Cardiac septum (tissue), 1 donor: ENCODE measurements at regions not wholly inside any gene's neighbourhood (a gene's known extent, or its start where the extent isn't known, plus 50 kb on each side); places are given as distances from the start of the nearest gene placed in this dataset.

ENCODE experiments used
- DNase-seq: peaks from one replicate; pipeline ENCODE4 v3.0.0-alpha.2; 2020; ENCODE audit warnings: low spot score
- intact Hi-C: fragments of 100-400 bp; cut with DNase I; formaldehyde crosslinking; loops from one replicate; pipeline ENCODE4 v1.14.0; 2022
- donor health status: DM: no; HTN: no; CAD: no.

- DNase-seq = no peak
- intact Hi-C loops = no loop called here
Observed at GRCh38 chr6:26241033-26241895, 123.7 kb upstream of the BTN3A2 start.

- no peak for DNase-seq
- intact Hi-C loops = no loop called here
Observed at GRCh38 chr6:26243132-26243531, 121.9 kb upstream of the BTN3A2 start.

- intact Hi-C loops = no loop called here
Observed at GRCh38 chr6:26243752-26244151, 121.2 kb upstream of the BTN3A2 start.

GRCh38 chr6:26246058-26246457, 118.9 kb upstream of the BTN3A2 start:
- intact Hi-C loops = no loop called here
- DNase-seq = no peak

More at GRCh38 chr6:26243752-26244151, 121.2 kb upstream of the BTN3A2 start:
- no peak for DNase-seq

- intact Hi-C loops = no loop called here
- DNase-seq = no peak
Observed at GRCh38 chr6:26246553-26246952, 118.4 kb upstream of the BTN3A2 start.

GRCh38 chr6:26249707-26249956, 115.4 kb upstream of the BTN3A2 start:
- no peak for DNase-seq
- intact Hi-C loops = no loop called here

- DNase-seq = peak; percentile 79
- intact Hi-C loops = no loop called here
Observed at GRCh38 chr6:26249957-26250697, 114.9 kb upstream of the BTN3A2 start.

- intact Hi-C loops = no loop called here
- no peak for DNase-seq
Observed at GRCh38 chr6:26250698-26251044, 114.3 kb upstream of the BTN3A2 start.

- DNase-seq = peak; percentile 77
- intact Hi-C loops = no loop called here
Observed at GRCh38 chr6:26251354-26252076, 113.5 kb upstream of the BTN3A2 start.

- intact Hi-C loops = no loop called here
- DNase-seq = no peak
Observed at GRCh38 chr6:26252077-26252472, 112.9 kb upstream of the BTN3A2 start.

GRCh38 chr6:26254724-26255123, 110.3 kb upstream of the BTN3A2 start:
- no peak for DNase-seq
- intact Hi-C loops = no loop called here

- no peak for DNase-seq
- intact Hi-C loops = no loop called here
Observed at GRCh38 chr6:26257272-26257671, 107.7 kb upstream of the BTN3A2 start.

GRCh38 chr6:26258212-26258977, 106.6 kb upstream of the BTN3A2 start:
- no peak for DNase-seq
- intact Hi-C loops = no loop called here

- intact Hi-C loops = no loop called here
Observed at GRCh38 chr6:26260110-26260637, 104.8 kb upstream of the BTN3A2 start.

GRCh38 chr6:26260725-26261490, 104.1 kb upstream of the BTN3A2 start:
- no peak for DNase-seq
- intact Hi-C loops = no loop called here

More at GRCh38 chr6:26260110-26260637, 104.8 kb upstream of the BTN3A2 start:
- DNase-seq = no peak

GRCh38 chr6:26264547-26264946, 100.5 kb upstream of the BTN3A2 start:
- intact Hi-C loops = no loop called here
- no peak for DNase-seq

GRCh38 chr6:26267083-26267589, 97.9 kb upstream of the BTN3A2 start:
- intact Hi-C loops = no loop called here
- no peak for DNase-seq

GRCh38 chr6:26268659-26269402, 96.2 kb upstream of the BTN3A2 start:
- intact Hi-C loops = no loop called here
- DNase-seq = no peak
